Fibroblast of villous mesenchyme (primary cell): ENCODE measurements at regions not wholly inside any gene's neighbourhood (a gene's known extent, or its start where the extent isn't known, plus 50 kb on each side); places are given as distances from the start of the nearest gene placed in this dataset.

Experiments used
- DNase-seq: peaks from one replicate; pipeline ENCODE4 v3.0.0-alpha.2; 2010; ENCODE audit warnings: low read depth
- H3K4me3 ChIP-seq: 2 replicates; pipeline ENCODE4 v1.5.1; 2011; ENCODE audit warnings: low read depth, mild to moderate bottlenecking, low read length
- CTCF ChIP-seq: IDR thresholded peaks from 2 replicates; pipeline ENCODE4 v1.5.1; 2012; ENCODE audit warnings: low read depth, mild to moderate bottlenecking, low read length; ENCODE audit not compliant: insufficient read depth

- H3K4me3 ChIP-seq, result no peak overlapping the region
- TF ChIP-seq CTCF, result no peak
- no peak for DNase-seq
These were observed 481.9 kb upstream of the SETBP1 start for GRCh38 chr18:44198612-44199284.

GRCh38 chr18:44213293-44213692, 467.4 kb upstream of the SETBP1 start:
- no peak for DNase-seq
- TF ChIP-seq CTCF, result no peak
- no peak overlapping the region for H3K4me3 ChIP-seq

GRCh38 chr18:44214396-44214795, 466.3 kb upstream of the SETBP1 start:
- DNase-seq, result no peak
- TF ChIP-seq CTCF, result no peak
- no peak overlapping the region for H3K4me3 ChIP-seq

GRCh38 chr18:44216169-44216568, 464.5 kb upstream of the SETBP1 start:
- no peak for TF ChIP-seq CTCF
- DNase-seq, result no peak

GRCh38 chr18:44227501-44227900, 453.2 kb upstream of the SETBP1 start:
- no peak for TF ChIP-seq CTCF
- DNase-seq, result no peak
- H3K4me3 ChIP-seq, result no peak overlapping the region

More at GRCh38 chr18:44216169-44216568, 464.5 kb upstream of the SETBP1 start:
- no peak overlapping the region for H3K4me3 ChIP-seq

- no peak for TF ChIP-seq CTCF
- DNase-seq, result peak; percentile 12
These were observed 451.0 kb upstream of the SETBP1 start for GRCh38 chr18:44229693-44230108.

GRCh38 chr18:44231936-44232335, 448.8 kb upstream of the SETBP1 start:
- TF ChIP-seq CTCF, result no peak

More at GRCh38 chr18:44229693-44230108, 451.0 kb upstream of the SETBP1 start:
- H3K4me3 ChIP-seq, result no peak overlapping the region

More at GRCh38 chr18:44231936-44232335, 448.8 kb upstream of the SETBP1 start:
- no peak for DNase-seq
- H3K4me3 ChIP-seq, result no peak overlapping the region
